Small intestine (tissue), 7 donors: ENCODE measurements at regions not wholly inside any gene's neighbourhood (a gene's known extent, or its start where the extent isn't known, plus 50 kb on each side); places are given as distances from the start of the nearest gene placed in this dataset.
"Not testable (repeated sequence)": the region's sequence is repeated elsewhere in the genome, so short reads cannot be mapped to it uniquely, and the experiment has no call there.

ENCODE experiments used
- DNase-seq, 2 donors: peaks; one replicate each; pipeline versions ENCODE4 v3.0.0 to v3.0.0-alpha.2; 2013
- FAIRE-seq: peaks from 2 replicates; lab custom pipeline; 2012; peaks lifted over from hg19 to GRCh38; lab: Jason Lieb, UNC
- H3K27ac ChIP-seq, 3 donors: one replicate each; pipeline ENCODE4 v1.5.1; 2013; ENCODE audit warnings: low read length in 2 of 3, mild to moderate bottlenecking in 2 of 3, control low read depth in 1 of 3, inconsistent platforms in 1 of 3, low read depth in 1 of 3, moderate library complexity in 1 of 3
- H3K27me3 ChIP-seq, 3 donors: one replicate each; pipeline ENCODE4 v1.6.1; 2013; ENCODE audit warnings: low read length in 3 of 3, inconsistent platforms in 1 of 3; ENCODE audit not compliant: control insufficient read depth in 3 of 3, insufficient read depth in 3 of 3
- H3K36me3 ChIP-seq, 3 donors: one replicate each; pipeline ENCODE4 v1.6.1; 2013; ENCODE audit warnings: low read length in 3 of 3, inconsistent platforms in 1 of 3, low read depth in 1 of 3, mild to moderate bottlenecking in 1 of 3, moderate library complexity in 1 of 3; ENCODE audit not compliant: control insufficient read depth in 3 of 3, insufficient read depth in 2 of 3
- H3K4me1 ChIP-seq, 3 donors: one replicate each; pipeline ENCODE4 v1.6.1; 2013; ENCODE audit warnings: low read length in 2 of 3, inconsistent platforms in 1 of 3, low read depth in 1 of 3, mild to moderate bottlenecking in 1 of 3, moderate library complexity in 1 of 3; ENCODE audit not compliant: control insufficient read depth in 3 of 3, insufficient read depth in 2 of 3
- H3K4me3 ChIP-seq, 3 donors: one replicate each; pipeline ENCODE4 v1.5.1; 2013; ENCODE audit warnings: low read length in 3 of 3, control low read depth in 1 of 3, inconsistent platforms in 1 of 3, low read depth in 1 of 3, mild to moderate bottlenecking in 1 of 3, moderate library complexity in 1 of 3
- H3K9me3 ChIP-seq, 2 donors: one replicate each; pipeline ENCODE4 v1.6.1; 2013; ENCODE audit warnings: low read depth in 1 of 2, low read length in 1 of 2; ENCODE audit not compliant: control insufficient read depth in 2 of 2, insufficient read depth in 1 of 2
- WGBS, 3 donors: extraction: QIAGEN DNeasy Blood & Tissue Kit; methylation state at CpG; one replicate each; pipeline ENCODE4 v1.1.7; 2013; 5-methylcytosine and 5-hydroxymethylcytosine counted together
- donor health status: healthy with polysubstance abuse.
- donor health status: control.
- donor health status: control.
- donor health status: Bipolar disorder and iron deficiency.
- donor health status: healthy.

DNA sequence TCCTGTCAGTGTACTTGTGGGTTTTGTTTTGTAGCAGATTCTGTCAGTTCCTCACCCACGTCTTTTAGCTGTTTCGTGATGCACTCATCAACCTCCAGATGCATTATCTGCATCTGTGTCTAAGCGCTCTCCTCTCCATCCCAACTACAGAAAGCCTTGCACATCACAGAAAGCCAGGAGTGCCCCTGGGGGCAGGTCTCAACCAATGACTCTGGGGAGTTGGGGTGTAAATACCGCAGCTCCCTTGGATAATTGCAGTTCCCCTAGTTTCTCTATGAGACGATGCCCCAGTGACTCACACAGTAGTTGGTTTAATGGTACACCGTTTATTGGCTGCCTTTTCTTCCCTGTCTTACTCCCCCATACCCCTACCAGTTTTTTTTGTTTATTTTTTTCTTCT, 158.1 kb downstream of the SOX4 start:
- no peaks in the 10 kb centered on the region for H3K36me3 ChIP-seq
- H3K27me3 ChIP-seq = no peaks in the 10 kb centered on the region
- H3K4me1 ChIP-seq = no peaks in the 10 kb centered on the region
- H3K9me3 ChIP-seq = no peaks in the 10 kb centered on the region
- no peak overlapping the region for H3K27ac ChIP-seq
- 74 to 79% (median 74%) methylated on average over 6 of the region's 6 CpGs for WGBS, 3 donors
- no peak overlapping the region for H3K4me3 ChIP-seq
- FAIRE-seq (no peak), DNase-seq (no peak)

DNA sequence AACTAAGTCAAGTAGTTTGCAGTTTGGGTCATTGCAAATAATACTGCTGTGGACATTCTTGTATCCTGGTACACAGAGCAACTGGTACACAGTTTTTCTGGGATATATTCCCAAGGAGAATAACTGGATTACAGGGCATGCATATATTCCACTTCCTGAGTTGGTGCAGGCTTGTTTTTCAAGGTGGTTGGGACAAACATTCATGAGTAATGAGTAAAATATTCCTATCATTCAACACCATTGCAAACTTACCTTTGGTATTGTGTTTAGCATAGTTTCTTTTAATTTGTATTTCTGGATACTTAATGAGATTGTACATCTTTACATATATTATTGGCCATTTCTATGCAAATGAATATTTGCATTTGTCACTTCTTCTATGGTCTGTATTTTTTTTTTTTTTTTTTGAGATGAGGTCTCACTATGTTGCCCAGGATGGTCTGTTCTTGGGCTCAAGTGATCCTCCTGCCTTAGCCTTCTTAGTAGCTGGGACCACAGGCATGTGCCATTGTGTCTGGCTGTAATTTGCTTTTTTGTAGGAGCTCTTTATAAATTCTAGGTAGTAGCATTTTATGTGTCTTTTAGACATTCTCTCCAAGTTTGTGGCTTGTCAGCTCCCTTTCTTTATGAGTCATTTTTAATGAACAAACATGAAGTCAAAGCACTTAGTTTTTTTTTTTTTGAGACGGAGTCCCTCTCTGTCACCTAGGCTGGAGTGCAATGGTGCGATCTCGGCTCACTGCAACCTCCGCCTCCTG, 158.7 kb downstream of the SOX4 start:
- WGBS, 3 donors = 86 to 95% (median 93%) methylated on average over 4 of the region's 4 CpGs
- no peaks in the 10 kb centered on the region for H3K27me3 ChIP-seq
- no peak overlapping the region for H3K27ac ChIP-seq
- H3K36me3 ChIP-seq = no peaks in the 10 kb centered on the region
- DNase-seq (no peak), FAIRE-seq (no peak)
- no peaks in the 10 kb centered on the region for H3K9me3 ChIP-seq
- no peak overlapping the region for H3K4me3 ChIP-seq
- no peaks in the 10 kb centered on the region for H3K4me1 ChIP-seq

DNA sequence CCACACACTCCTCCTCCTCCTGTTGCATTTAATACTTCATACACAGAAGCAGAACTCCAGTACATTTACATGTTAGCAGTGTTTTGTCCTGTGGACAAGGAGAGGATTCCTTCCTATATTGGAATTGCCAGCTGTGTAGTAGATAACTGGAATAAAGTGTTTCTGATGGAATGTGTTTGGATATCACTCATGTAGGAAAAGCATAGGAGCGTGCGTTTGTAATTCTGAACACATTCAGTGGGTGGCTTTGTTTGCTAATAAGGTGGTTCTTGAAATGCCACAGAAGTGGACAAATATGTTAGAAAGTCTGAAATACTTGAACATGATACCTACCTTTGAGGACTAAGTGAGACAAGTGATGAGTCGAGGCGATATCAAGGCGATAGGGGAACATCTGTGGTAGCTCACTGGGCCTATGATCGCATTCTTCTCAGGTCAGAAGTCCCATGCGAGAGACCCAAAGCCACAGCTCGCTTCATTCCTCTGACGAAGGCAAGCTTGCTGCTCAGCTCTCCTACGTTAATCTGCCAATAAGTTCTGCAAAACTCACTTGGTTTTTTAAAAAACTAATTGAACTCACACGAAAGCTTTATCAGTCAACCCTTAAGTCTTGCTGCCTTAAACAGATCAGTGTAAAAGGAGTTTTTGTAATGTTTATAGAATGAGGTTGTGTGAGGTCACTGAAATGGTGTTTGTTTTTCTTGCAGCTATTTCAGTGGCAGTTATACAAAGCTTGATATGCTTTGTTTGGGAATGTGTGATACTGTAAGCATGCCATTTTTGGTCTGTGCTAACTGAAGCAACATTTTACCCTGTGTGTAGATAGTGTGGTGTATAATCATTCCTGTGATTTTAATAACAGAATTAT, 159.9 kb downstream of the SOX4 start:
- Histone ChIP-seq H3K36me3 (no peaks in the 10 kb centered on the region), H3K27me3 (no peaks in the 10 kb centered on the region), H3K4me1 (no peaks in the 10 kb centered on the region), H3K27ac (peak overlapping the region in 1 of 3 donors; percentile 41), H3K9me3 (no peaks in the 10 kb centered on the region), H3K4me3 (no peak overlapping the region)
- FAIRE-seq (no peak), DNase-seq (no peak)
- WGBS, 3 donors = 58 to 86% (median 70%) methylated on average over 11 of the region's 11 CpGs

DNA sequence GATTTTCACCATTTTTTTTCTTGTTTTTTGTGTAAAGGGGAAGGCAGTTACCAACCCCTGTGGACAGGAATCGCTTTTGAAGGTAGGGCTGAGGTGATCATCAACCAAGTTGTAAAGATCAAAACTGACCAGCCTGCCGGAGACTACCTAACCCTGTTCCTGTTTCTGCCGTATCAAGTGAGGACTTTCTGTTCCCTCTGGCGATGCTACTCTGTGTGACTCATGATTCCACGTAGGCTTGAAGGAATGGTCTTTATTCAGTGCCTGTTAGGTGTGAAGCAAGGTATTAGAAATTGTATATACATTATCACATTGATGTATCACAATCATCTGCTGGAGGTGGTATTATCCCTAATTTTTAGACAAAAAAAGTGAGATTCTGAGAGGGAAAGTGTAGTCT, 161.3 kb downstream of the SOX4 start:
- WGBS, 3 donors = 81 to 82% (median 81%) methylated on average over 5 of the region's 5 CpGs
- Histone ChIP-seq H3K27ac (no peak overlapping the region), H3K27me3 (no peaks in the 10 kb centered on the region), H3K36me3 (no peaks in the 10 kb centered on the region), H3K4me3 (no peak overlapping the region), H3K9me3 (no peaks in the 10 kb centered on the region), H3K4me1 (no peaks in the 10 kb centered on the region)
- DNase-seq (no peak), FAIRE-seq (no peak)

DNA sequence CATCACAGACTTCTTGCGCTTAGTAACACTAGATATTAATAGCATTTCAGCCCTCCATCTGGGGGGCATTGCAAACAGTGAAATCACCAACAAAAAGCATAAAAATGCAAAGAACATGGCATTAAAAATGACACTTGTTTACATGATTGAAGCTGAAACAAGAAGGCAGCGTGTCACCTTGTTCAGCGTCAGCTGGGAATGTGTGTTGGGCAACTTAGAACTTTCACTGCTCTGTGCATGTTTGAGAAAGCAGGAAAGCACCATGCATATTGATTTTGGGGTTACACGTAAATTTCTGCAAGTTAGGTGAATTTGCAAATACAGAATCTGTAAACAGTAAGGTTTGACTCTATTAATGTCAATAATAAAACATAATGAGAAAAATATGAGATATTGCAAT, 162.9 kb downstream of the SOX4 start:
- FAIRE-seq = no peak
- no peak overlapping the region for H3K27ac ChIP-seq
- no peaks in the 10 kb centered on the region for H3K9me3 ChIP-seq
- H3K36me3 ChIP-seq = no peaks in the 10 kb centered on the region
- DNase-seq = no peak
- H3K4me3 ChIP-seq = no peak overlapping the region
- no peaks in the 10 kb centered on the region for H3K27me3 ChIP-seq
- WGBS, 3 donors = 80 to 95% (median 94%) methylated on average over 4 of the region's 4 CpGs
- no peaks in the 10 kb centered on the region for H3K4me1 ChIP-seq

DNA sequence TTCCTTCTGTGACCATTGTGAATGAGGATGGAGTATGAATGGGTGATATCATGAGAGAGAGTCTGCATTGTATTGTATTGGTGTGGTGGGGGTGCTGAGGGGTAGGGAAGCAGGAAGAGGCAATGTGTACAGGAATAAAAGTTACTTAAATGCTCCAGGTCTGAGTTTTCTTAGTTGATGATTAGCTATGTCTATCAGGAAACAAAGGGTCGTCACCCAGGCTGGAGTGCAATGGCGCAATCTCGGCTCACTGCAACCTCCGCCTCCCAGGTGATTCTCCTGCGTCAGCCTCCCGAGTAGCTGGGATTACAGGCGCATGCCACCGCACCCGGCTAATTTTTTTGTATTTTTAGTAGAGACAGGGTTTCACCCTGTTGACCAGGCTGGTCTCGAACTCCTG, 163.8 kb downstream of the SOX4 start:
- not testable (repeated sequence) for H3K27ac ChIP-seq, DNase-seq, H3K36me3 ChIP-seq, H3K9me3 ChIP-seq, FAIRE-seq, H3K4me1 ChIP-seq, H3K4me3 ChIP-seq, H3K27me3 ChIP-seq
- 81 to 89% (median 88%) methylated on average over 10 of the region's 10 CpGs for WGBS, 3 donors

DNA sequence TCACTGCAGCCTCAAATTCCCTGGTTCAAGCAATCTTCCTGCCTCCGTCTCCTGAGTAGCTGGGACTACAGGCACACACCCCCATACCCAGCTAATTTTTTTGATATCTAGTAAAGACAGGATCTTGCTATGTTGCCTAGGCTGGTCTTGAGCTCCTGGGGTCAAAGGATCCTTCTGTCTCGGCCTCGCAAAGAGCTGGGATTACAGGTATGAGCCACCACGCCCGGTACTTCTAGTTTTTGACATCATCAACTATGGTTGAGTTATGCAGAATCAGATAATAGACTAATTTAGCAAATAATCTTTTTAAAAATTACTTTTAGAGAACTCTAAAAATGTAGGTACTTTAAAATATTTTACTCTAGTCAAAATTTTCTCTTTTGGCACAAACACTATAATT, 166.2 kb downstream of the SOX4 start:
- Histone ChIP-seq H3K4me3 (no peak overlapping the region), H3K27ac (no peak overlapping the region), H3K9me3 (no peaks in the 10 kb centered on the region), H3K27me3 (no peaks in the 10 kb centered on the region), H3K36me3 (no peaks in the 10 kb centered on the region), H3K4me1 (no peaks in the 10 kb centered on the region)
- FAIRE-seq (no peak), DNase-seq (no peak)
- WGBS, 3 donors = 74 to 90% (median 81%) methylated on average over 5 of the region's 5 CpGs

DNA sequence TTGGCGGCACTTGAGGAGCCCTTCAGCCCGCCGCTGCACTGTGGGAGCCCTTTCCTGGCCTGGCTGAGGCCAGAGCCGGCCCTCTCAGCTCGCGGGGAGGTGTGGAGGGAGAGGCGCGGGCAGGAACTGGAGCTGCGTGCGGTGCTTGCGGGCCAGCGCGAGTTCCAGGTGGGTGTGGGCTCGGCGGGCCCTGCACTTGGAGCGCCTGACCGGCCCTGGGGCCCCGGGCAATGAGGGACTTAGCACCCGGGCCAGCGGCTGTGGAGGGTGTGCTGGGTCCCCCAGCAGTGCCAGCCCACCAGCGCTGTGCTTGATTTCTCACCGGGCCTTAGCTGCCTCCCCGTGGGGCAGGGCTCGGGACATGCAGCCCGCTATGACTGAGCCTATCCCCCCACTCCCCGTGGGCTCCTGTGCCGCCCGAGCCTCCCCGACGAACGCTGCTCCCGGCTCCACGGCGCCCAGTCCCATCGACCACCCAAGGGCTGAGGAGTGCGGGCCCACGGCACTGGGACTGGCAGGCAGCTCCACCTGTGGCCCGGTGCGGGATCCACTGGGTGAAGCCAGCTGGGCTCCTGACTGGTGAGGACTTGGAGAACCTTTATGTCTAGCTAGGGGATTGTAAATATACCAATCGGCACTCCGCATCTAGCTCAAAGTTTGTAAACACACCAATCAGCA, 167.6 kb downstream of the SOX4 start:
- not testable (repeated sequence) for H3K9me3 ChIP-seq, H3K27ac ChIP-seq, H3K4me3 ChIP-seq, DNase-seq, H3K4me1 ChIP-seq, FAIRE-seq, H3K27me3 ChIP-seq, H3K36me3 ChIP-seq
- WGBS, 3 donors = 95 to 96% (median 96%) methylated on average over 38 to 41 of the region's 41 CpGs
